Trophoblast cell (in vitro differentiated cells and primary cell): ENCODE measurements at regions not wholly inside any gene's neighbourhood (a gene's known extent, or its start where the extent isn't known, plus 50 kb on each side); places are given as distances from the start of the nearest gene placed in this dataset.

Experiments used
- DNase-seq, 2 donors: peaks; one replicate each; pipeline ENCODE4 v3.0.0-alpha.2; 2016
- H2AFZ ChIP-seq: 2 replicates; pipeline ENCODE4 v1.6.1; 2013; ENCODE audit warnings: low read length, moderate library complexity, mild to moderate bottlenecking; ENCODE audit not compliant: insufficient read depth, poor library complexity
- H2AK5ac ChIP-seq: 2 replicates; pipeline ENCODE4 v1.6.1; 2013; ENCODE audit warnings: mild to moderate bottlenecking, low read length
- H2BK120ac ChIP-seq: 2 replicates; pipeline ENCODE4 v1.6.1; 2013; ENCODE audit warnings: low read length, mild to moderate bottlenecking, moderate library complexity; ENCODE audit not compliant: insufficient read depth, poor library complexity
- H2BK12ac ChIP-seq: 2 replicates; pipeline ENCODE4 v1.6.1; 2013; ENCODE audit warnings: mild to moderate bottlenecking, low read length, moderate library complexity
- H2BK5ac ChIP-seq: 2 replicates; pipeline ENCODE4 v1.6.1; 2013; ENCODE audit warnings: low read length, low read depth, moderate library complexity, mild to moderate bottlenecking; ENCODE audit not compliant: poor library complexity
- H3K14ac ChIP-seq: 2 replicates; pipeline ENCODE4 v1.6.1; 2013; ENCODE audit warnings: mild to moderate bottlenecking, low read length
- H3K18ac ChIP-seq: 2 replicates; pipeline ENCODE4 v1.6.1; 2013; ENCODE audit warnings: mild to moderate bottlenecking, low read length
- H3K23ac ChIP-seq: 2 replicates; pipeline ENCODE4 v1.6.1; 2013; ENCODE audit warnings: low read length
- H3K27ac ChIP-seq: 2 replicates; pipeline ENCODE4 v1.5.1; 2013; ENCODE audit warnings: low read depth, mild to moderate bottlenecking, inconsistent platforms, low read length, moderate library complexity
- H3K27me3 ChIP-seq: 2 replicates; pipeline ENCODE4 v1.6.1; 2013; ENCODE audit warnings: inconsistent platforms, mild to moderate bottlenecking, low read length, moderate library complexity; ENCODE audit not compliant: insufficient read depth
- H3K36me3 ChIP-seq, 2 experiments: 1 replicate in 1 of 2; 2 replicates in 1 of 2; pipeline ENCODE4 v1.6.1; 2013; ENCODE audit warnings: low read length in 2 of 2, mild to moderate bottlenecking in 2 of 2, moderate library complexity in 1 of 2; ENCODE audit not compliant: insufficient read depth in 2 of 2, control insufficient read depth in 1 of 2
- H3K4ac ChIP-seq: 2 replicates; pipeline ENCODE4 v1.6.1; 2013; ENCODE audit warnings: low read depth, mild to moderate bottlenecking, low read length, moderate library complexity
- H3K4me1 ChIP-seq, 2 experiments: 1 replicate in 1 of 2; 2 replicates in 1 of 2; pipeline ENCODE4 v1.6.1; 2013; ENCODE audit warnings: low read length in 2 of 2, mild to moderate bottlenecking in 2 of 2, moderate library complexity in 1 of 2; ENCODE audit not compliant: insufficient read depth in 2 of 2, control insufficient read depth in 1 of 2
- H3K4me2 ChIP-seq: 2 replicates; pipeline ENCODE4 v1.6.1; 2013; ENCODE audit warnings: inconsistent platforms, mild to moderate bottlenecking, low read length, moderate library complexity
- H3K4me3 ChIP-seq: 2 replicates; pipeline ENCODE4 v1.5.1; 2013; ENCODE audit warnings: mild to moderate bottlenecking, low read depth, low read length, inconsistent platforms
- H3K79me1 ChIP-seq: one replicate; pipeline ENCODE4 v1.6.1; 2013; ENCODE audit warnings: low read length
- H3K79me2 ChIP-seq: 2 replicates; pipeline ENCODE4 v1.6.1; 2013; ENCODE audit warnings: low read length, mild to moderate bottlenecking; ENCODE audit not compliant: control insufficient read depth, insufficient read depth, poor library complexity
- H3K9ac ChIP-seq: 2 replicates; pipeline ENCODE4 v1.6.1; 2013; ENCODE audit warnings: mild to moderate bottlenecking, low read length
- H3K9me3 ChIP-seq: 2 replicates; pipeline ENCODE4 v1.6.1; 2013; ENCODE audit warnings: low read depth, mild to moderate bottlenecking, control low read depth, inconsistent platforms, low read length; ENCODE audit not compliant: insufficient read depth
- H4K12ac ChIP-seq: 2 replicates; pipeline ENCODE4 v1.6.1; 2013; ENCODE audit warnings: low read depth, mild to moderate bottlenecking, low read length, moderate library complexity
- H4K8ac ChIP-seq: 2 replicates; pipeline ENCODE4 v1.6.1; 2013; ENCODE audit warnings: low read depth, mild to moderate bottlenecking, low read length, moderate library complexity
- H4K91ac ChIP-seq: one replicate; pipeline ENCODE4 v1.6.1; 2013; ENCODE audit warnings: low read depth, mild to moderate bottlenecking, low read length, moderate library complexity
- WGBS: extraction: QIAGEN DNeasy Blood & Tissue Kit; methylation state at CpG from one replicate; pipeline ENCODE4 v1.1.7; 2013; ENCODE audit warnings: missing lambda C conversion rate; ENCODE audit not compliant: insufficient read length, insufficient coverage; ENCODE audit errors: extremely low coverage; 5-methylcytosine and 5-hydroxymethylcytosine counted together

DNA sequence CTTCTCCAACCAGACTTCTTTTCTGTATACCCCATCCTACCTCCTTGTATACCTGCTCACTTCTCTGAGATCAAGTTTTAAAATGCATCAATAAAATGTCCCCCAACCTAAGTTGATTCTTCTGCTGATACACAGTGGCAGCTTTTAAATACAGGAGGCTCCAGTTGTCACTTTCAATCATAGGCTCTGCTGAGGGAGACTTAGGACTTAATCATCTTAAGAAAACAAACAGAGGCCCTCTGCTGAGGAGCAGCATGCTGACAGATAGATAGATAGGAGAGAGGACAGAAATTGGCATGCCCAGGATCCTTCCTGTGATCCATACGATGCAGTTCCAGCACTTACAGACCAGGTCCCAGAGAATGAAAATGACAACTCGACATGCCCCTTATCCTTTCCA, 311.0 kb upstream of the PROX1 start:
- H3K27me3 ChIP-seq = no peaks in the 10 kb centered on the region
- H3K79me2 ChIP-seq = no peaks in the 10 kb centered on the region
- DNase-seq = no peak
- no peak overlapping the region for H3K4me3 ChIP-seq
- no peak overlapping the region for H2AK5ac ChIP-seq
- H3K4ac ChIP-seq = no peak overlapping the region
- no peak overlapping the region for H2BK120ac ChIP-seq
- H4K8ac ChIP-seq = no peak overlapping the region
- no peak overlapping the region for H3K27ac ChIP-seq
- no peak overlapping the region for H2AFZ ChIP-seq
- no peak overlapping the region for H3K14ac ChIP-seq
- H3K36me3 ChIP-seq = no peaks in the 10 kb centered on the region
- no peaks in the 10 kb centered on the region for H3K79me1 ChIP-seq
- no peak overlapping the region for H3K9ac ChIP-seq
- H4K91ac ChIP-seq = no peak overlapping the region
- H3K4me1 ChIP-seq = no peaks in the 10 kb centered on the region
- no CpG with 5 or more reads among the region's 2 CpGs for WGBS
- no peak overlapping the region for H2BK5ac ChIP-seq
- H3K23ac ChIP-seq = no peak overlapping the region
- H4K12ac ChIP-seq = no peak overlapping the region
- no peak overlapping the region for H3K18ac ChIP-seq
- H3K9me3 ChIP-seq = no peaks in the 10 kb centered on the region
- H2BK12ac ChIP-seq = no peak overlapping the region
- H3K4me2 ChIP-seq = no peak overlapping the region

DNA sequence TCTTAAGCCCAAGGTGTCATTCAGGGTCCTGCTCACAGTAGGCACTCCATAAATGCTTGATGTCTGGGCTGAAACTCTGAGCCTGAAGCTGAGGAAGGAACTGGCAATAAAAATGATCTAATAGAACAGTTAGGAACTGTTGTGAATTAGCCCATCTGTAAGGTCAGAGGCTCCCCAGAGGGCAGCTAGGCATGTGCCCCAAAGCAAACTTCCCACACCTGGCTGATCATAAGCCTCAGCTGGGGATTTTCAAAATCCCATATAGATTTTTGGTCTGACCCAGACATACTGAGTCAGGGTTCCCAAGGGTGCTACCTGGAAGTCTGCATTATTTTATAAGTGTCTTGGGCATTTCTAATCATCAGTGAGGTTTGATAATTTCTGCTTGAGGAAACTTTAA, 309.4 kb upstream of the PROX1 start:
- Histone ChIP-seq H3K23ac (no peak overlapping the region), H3K4me3 (no peak overlapping the region), H3K79me1 (no peaks in the 10 kb centered on the region), H4K91ac (no peak overlapping the region), H3K36me3 (no peaks in the 10 kb centered on the region), H2AK5ac (no peak overlapping the region), H2BK5ac (no peak overlapping the region), H2BK120ac (no peak overlapping the region), H3K27me3 (no peaks in the 10 kb centered on the region), H4K8ac (no peak overlapping the region), H4K12ac (no peak overlapping the region), H3K4me2 (no peak overlapping the region), H3K14ac (no peak overlapping the region), H3K4ac (no peak overlapping the region), H3K9me3 (no peaks in the 10 kb centered on the region), H3K79me2 (no peaks in the 10 kb centered on the region), H2BK12ac (no peak overlapping the region), H3K4me1 (no peaks in the 10 kb centered on the region), H3K27ac (no peak overlapping the region), H3K18ac (no peak overlapping the region), H2AFZ (no peak overlapping the region), H3K9ac (no peak overlapping the region)
- DNase-seq = no peak

GRCh38 chr1:213678753-213679152, 309.0 kb upstream of the PROX1 start:
- Histone ChIP-seq H2BK5ac (no peak overlapping the region), H3K79me2 (no peaks in the 10 kb centered on the region), H3K4ac (no peak overlapping the region), H2BK12ac (no peak overlapping the region), H2AFZ (no peak overlapping the region), H3K27ac (no peak overlapping the region), H3K23ac (no peak overlapping the region), H3K9ac (no peak overlapping the region), H2AK5ac (no peak overlapping the region), H2BK120ac (no peak overlapping the region), H3K27me3 (no peaks in the 10 kb centered on the region), H3K9me3 (no peaks in the 10 kb centered on the region), H3K36me3 (no peaks in the 10 kb centered on the region), H3K4me1 (no peaks in the 10 kb centered on the region), H4K91ac (no peak overlapping the region), H3K4me2 (no peak overlapping the region), H4K8ac (no peak overlapping the region), H3K18ac (no peak overlapping the region), H4K12ac (no peak overlapping the region), H3K79me1 (no peaks in the 10 kb centered on the region), H3K4me3 (no peak overlapping the region), H3K14ac (no peak overlapping the region)
- DNase-seq = no peak
- WGBS = no CpG with 5 or more reads among the region's 3 CpGs

DNA sequence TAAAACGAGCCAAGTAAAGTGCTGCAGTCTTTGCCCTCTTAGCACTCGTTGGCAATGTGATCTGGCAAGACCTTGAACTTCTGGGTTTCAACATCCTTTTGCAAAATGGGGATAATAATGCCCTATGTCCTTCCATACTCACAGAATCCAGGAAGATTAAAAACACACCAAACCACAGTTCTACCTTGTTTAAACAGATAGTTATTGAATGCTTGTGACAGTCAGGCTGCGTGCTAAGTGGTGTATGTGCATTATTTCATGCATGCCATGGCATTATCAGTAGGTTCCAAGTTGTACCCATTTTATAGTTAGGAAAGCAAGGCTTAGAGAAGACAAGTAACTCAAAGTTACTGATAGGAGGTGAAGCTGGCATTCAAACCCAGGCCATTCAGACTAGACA, 308.6 kb upstream of the PROX1 start:
- no peak for DNase-seq
- Histone ChIP-seq H3K14ac (no peak overlapping the region), H3K27me3 (no peaks in the 10 kb centered on the region), H2BK120ac (no peak overlapping the region), H3K36me3 (no peaks in the 10 kb centered on the region), H3K9ac (no peak overlapping the region), H3K23ac (no peak overlapping the region), H3K4me2 (no peak overlapping the region), H3K4ac (no peak overlapping the region), H3K4me3 (no peak overlapping the region), H4K12ac (no peak overlapping the region), H3K79me1 (no peaks in the 10 kb centered on the region), H3K79me2 (no peaks in the 10 kb centered on the region), H3K9me3 (no peaks in the 10 kb centered on the region), H2BK5ac (no peak overlapping the region), H2BK12ac (no peak overlapping the region), H3K4me1 (no peaks in the 10 kb centered on the region), H4K91ac (no peak overlapping the region), H2AK5ac (no peak overlapping the region), H3K18ac (no peak overlapping the region), H3K27ac (no peak overlapping the region), H4K8ac (no peak overlapping the region), H2AFZ (no peak overlapping the region)
- no CpG with 5 or more reads among the region's 3 CpGs for WGBS
